HG03045 (cell line): ENCODE measurements at regions not wholly inside any gene's neighbourhood (a gene's known extent, or its start where the extent isn't known, plus 50 kb on each side); places are given as distances from the start of the nearest gene placed in this dataset.
"Not testable (repeated sequence)": the region's sequence is repeated elsewhere in the genome, so short reads cannot be mapped to it uniquely, and the experiment has no call there.

Experiments
- ATAC-seq: cut with Tn5 transposase; IDR thresholded peaks from one replicate; pipeline ENCODE4 v1.9.1; 2021; ENCODE audit warnings: mild to moderate bottlenecking, moderate library complexity; ENCODE audit not compliant: unreplicated experiment

DNA sequence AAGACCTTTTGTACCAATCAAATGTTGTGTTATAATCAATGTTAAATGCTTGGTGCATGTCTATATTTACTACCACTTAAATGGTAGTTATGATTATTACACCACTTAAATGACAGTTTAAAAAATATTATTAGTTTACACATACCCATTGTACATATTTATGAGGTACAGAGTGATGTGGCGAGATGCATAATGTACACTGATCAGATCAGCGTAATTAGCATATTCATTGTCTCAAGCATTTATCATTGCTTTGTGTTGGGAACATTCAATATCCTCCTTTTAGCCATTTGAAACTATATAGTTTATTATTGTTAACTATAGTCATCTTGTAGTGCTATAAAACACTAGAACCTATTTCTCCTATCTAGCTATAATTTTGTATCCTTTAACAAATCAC is 434.4 kb upstream of the ACTBL2 start:
- no peak for ATAC-seq

GRCh38 chr5:57915536-57915935 is 432.9 kb upstream of the ACTBL2 start:
- ATAC-seq, result no peak

DNA sequence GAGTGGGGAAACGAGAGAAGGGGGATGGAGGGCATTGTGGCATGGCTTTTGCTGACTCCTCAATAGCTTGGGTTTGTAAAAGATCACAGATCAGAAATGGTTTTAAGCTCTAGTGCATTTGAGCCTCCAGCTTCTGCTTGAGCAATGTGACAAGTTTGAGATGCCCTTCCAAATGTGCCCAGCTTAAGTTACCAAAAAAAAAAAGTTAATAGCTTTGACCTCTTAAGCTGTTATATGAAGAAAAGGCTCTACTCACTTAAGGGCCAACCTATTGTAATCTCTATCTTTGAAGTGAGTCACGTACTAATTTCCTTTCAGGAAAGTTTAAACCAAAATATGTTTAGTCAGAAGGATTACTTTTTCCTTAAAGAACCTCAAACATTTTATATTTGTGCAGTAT is 428.8 kb upstream of the ACTBL2 start:
- no peak for ATAC-seq

DNA sequence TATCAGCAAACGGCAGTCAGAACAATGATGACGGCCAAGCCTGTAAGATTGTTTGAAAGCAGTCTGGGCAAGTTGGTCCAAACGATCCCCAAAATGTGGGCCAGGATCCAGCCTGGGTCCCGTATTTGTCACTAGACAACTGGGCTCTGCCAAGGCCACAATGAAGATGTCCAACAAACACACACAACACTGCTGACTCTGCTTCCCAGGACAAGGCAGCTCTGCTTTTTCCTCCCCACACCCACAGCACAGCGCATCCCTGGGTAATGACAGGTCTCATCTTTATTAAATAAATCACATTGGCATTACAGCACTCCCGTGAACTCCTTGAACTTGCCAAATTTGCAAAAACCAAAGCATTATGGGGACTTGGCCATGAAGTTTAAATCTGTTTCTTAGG is 424.1 kb upstream of the ACTBL2 start:
- ATAC-seq, result no peak

DNA sequence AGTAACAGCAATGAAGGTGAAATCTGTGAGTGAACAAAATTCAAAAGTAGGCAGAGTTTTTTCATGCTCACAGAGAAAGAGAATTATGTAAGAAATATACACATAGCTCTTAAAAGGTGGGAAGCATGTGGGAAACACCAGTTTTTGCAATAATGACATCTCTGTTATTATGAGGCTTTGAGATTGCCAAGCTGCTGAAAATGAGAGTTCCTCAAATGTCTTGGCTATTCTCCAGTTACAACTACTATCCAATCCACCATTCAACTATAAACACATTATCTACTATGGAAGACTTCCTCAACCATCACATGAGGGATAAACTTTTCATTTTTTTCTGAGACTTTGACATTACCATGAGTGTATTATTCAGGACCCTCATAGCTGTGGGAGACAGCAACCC is 420.8 kb upstream of the ACTBL2 start:
- no peak for ATAC-seq

DNA sequence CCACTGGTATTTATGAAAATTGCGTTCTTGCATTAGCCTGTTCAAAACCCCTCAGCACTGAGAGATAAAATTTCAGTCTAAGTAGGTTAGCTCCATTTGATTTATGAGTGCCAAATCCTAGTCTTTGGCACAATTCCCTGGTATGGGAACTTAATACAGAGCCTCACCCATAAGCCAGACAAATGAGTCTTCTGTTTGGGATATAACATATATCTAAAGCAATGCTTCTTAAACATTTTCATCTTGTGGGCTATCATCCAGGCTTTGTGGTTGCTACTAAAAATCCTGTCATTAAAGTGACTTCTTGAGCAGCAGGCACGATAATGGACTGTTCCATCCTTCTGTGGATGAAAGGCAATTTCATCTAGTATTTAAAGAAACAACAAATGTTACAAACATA is 419.5 kb upstream of the ACTBL2 start:
- no peak for ATAC-seq

GRCh38 chr5:57900381-57900944 is 417.9 kb upstream of the ACTBL2 start:
- ATAC-seq, result no peak

DNA sequence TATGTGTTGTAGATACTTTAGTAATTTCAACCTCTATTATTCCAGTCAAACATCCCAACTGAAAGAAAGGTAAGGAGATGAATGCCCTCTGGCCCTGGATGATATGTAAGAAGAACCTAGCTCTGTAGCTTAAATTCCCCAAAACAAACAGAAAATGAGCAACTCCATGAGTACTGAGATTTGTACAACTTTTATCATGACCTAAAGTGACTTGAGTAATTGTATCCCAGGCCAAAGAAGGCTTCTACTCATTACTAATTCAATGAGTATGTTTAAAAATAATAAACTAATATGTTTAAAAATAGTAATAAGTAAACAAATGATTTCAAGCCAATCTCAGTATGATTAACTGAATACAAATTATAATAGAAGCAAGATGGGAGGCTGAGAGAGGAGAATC is 414.0 kb upstream of the ACTBL2 start:
- ATAC-seq, result no peak

- ATAC-seq, result no peak
Observed at GRCh38 chr5:57895766-57896165, 413.2 kb upstream of the ACTBL2 start.

DNA sequence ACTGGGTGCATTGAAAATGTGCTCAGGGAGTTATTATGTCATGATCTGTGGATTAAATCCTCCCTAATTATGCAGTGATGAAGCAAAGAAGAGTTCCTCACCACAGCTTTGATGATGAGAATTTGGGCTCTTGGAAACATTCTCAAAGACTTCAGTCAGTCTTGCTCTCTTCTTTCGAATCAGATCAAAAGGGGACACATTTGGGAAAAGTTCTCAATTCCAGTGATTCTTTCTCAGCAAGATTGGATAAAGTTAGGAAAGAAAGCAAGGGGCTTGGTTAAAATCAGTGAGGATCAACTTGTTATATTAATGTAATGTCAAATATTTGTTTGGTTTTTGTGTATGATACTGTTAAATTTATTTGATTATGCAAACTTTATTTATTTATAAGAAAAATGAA is 411.3 kb upstream of the ACTBL2 start:
- ATAC-seq, result no peak

GRCh38 chr5:57891443-57891842 is 408.8 kb upstream of the ACTBL2 start:
- ATAC-seq, result no peak

DNA sequence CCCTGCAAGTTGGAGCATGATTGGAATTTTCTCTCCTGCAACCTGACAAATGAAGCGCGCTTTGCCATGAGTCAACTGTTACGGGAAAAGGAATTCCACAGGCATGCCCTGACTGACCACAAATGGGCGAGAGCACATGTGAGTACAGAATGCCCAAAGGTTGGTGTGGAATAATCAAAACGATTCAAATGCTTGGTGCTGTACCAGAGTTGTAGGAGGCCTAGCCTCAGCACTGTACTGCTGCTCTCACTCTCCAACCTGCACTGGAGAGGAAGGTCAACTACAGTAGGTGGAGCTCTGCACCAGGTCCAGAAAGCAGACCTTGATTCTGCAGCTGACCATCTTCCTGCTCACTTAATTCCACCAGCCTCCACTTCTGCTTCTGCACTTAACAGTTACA is 406.9 kb upstream of the ACTBL2 start:
- ATAC-seq, result no peak

GRCh38 chr5:57887851-57888621 is 405.4 kb upstream of the ACTBL2 start:
- no peak for ATAC-seq

GRCh38 chr5:57884346-57885102 is 401.9 kb upstream of the ACTBL2 start:
- ATAC-seq, result no peak

GRCh38 chr5:57880216-57880615 is 397.6 kb upstream of the ACTBL2 start:
- ATAC-seq, result no peak

DNA sequence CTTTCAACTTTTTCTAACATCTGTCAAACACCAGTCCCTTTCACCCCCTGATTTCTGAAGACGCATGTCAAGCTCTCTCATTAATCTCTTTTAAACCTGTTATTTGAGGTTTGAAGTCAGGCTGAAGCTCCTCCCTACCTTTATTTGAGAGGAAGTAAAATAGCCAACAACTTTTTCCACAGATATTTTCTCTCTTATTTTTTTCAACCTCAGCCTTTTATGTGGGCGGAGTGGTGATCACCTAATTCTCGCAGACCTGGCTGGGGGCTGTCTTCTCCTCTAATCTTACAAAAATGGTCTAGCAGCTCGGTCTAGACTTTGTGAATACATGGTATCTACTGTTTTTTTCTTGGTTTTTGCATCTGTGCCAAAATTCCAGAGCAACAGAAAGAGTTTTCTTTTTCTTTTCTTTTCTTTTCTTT is 395.7 kb upstream of the ACTBL2 start:
- no peak for ATAC-seq

DNA sequence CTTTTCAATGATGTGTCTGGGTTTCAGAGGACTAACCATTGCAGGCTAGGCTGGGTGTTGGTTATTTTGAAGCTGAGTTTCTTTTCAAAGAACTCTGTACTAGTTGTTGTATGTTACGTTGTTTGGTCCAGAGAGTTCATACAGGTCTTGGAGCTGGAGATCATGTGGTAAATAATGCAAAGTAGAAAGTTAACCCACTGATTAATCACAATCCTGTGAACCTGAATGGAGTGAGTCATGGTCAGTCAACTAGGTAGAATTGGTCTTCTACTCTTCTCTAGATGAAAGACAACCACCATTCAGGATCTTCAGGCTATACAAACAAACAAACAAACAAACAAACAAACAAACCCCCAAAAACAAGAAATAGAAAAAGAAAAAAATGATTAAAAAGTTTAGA is 388.9 kb upstream of the ACTBL2 start:
- no peak for ATAC-seq

DNA sequence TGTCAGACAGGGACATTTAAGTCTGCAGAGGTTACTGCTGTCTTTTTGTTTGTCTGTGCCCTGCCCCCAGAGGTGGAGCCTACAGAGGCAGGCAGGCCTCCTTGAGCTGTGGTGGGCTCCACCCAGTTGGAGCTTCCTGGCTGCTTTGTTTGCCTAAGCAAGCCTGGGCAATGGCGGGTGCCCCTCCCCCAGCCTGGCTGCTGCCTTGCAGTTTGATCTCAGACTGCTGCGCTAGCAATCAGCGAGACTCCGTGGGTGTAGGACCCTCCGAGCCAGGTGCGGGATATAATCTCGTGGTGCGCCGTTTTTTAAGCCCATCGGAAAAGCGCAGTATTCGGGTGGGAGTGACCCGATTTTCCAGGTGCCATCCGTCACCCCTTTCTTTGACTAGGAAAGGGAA is 387.7 kb upstream of the ACTBL2 start:
- ATAC-seq, result not testable (repeated sequence)

- no peak for ATAC-seq
Observed at GRCh38 chr5:57863661-57864060, 381.1 kb upstream of the ACTBL2 start.

- ATAC-seq, result no peak
Observed at GRCh38 chr5:57862942-57863341, 380.3 kb upstream of the ACTBL2 start.

DNA sequence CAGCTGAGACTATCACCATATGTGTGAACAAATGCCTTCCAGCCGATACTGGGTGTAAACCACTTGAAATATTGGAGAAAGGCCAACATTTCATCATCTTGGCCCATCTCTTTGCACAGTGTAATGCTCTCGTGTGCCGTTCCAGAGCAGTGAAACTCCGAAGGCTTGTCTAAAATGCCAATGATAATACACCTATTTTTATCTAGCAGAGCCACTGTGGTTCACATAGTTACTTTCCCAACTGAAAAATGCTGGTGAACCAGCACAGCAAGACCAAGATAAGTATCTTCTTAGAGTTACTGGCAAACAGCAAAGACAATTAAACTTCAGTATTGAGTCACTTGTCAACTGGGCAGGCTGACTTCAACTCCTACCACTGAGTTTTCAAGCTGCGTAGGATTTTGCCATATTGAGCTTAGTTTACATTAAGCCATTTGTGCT is 379.9 kb upstream of the ACTBL2 start:
- ATAC-seq, result no peak

- no peak for ATAC-seq
Observed at GRCh38 chr5:57859626-57860025, 377.0 kb upstream of the ACTBL2 start.
